GM12865 (cell line): ENCODE measurements at regions not wholly inside any gene's neighbourhood (a gene's known extent, or its start where the extent isn't known, plus 50 kb on each side); places are given as distances from the start of the nearest gene placed in this dataset.

ENCODE experiments used
- DNase-seq: peaks from one replicate; pipeline ENCODE4 v3.0.0; 2010; ENCODE audit warnings: low read depth
- H3K4me3 ChIP-seq: 2 replicates; pipeline ENCODE4 v1.5.1; 2011; ENCODE audit warnings: mild to moderate bottlenecking, low read depth, low read length, control low read depth
- TF ChIP-seq, protein P1 (sequence below): IDR thresholded peaks from 2 replicates; pipeline ENCODE4 v1.5.1; 2011; ENCODE audit warnings: low read length, control low read depth, low read depth, inconsistent platforms; ENCODE audit not compliant: insufficient read depth; ENCODE audit errors: missing control alignments

DNA sequence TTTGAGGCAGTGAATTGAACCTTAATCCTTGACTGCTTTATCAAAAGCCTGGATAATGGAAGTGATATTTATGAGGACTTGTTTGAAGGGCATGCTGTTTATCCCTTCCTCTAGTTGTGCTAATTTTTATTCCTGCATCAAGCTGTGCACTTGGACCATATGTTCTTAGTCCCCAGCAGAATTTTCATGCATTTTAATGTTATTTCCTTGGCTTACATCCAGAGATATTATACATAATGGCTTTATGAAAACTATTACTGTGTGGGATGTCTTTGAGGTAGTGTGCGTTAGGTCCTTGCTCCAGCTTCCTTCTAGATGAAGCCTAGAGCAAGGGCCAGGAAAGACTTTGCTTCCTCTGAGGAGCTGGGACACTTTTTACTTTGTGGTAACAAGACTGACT is 378.4 kb downstream of the LPIN1 start:
- H3K4me3 ChIP-seq: no peak overlapping the region
- DNase-seq: no peak
- TF ChIP-seq, protein P1, sequence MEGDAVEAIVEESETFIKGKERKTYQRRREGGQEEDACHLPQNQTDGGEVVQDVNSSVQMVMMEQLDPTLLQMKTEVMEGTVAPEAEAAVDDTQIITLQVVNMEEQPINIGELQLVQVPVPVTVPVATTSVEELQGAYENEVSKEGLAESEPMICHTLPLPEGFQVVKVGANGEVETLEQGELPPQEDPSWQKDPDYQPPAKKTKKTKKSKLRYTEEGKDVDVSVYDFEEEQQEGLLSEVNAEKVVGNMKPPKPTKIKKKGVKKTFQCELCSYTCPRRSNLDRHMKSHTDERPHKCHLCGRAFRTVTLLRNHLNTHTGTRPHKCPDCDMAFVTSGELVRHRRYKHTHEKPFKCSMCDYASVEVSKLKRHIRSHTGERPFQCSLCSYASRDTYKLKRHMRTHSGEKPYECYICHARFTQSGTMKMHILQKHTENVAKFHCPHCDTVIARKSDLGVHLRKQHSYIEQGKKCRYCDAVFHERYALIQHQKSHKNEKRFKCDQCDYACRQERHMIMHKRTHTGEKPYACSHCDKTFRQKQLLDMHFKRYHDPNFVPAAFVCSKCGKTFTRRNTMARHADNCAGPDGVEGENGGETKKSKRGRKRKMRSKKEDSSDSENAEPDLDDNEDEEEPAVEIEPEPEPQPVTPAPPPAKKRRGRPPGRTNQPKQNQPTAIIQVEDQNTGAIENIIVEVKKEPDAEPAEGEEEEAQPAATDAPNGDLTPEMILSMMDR: no peak

DNA sequence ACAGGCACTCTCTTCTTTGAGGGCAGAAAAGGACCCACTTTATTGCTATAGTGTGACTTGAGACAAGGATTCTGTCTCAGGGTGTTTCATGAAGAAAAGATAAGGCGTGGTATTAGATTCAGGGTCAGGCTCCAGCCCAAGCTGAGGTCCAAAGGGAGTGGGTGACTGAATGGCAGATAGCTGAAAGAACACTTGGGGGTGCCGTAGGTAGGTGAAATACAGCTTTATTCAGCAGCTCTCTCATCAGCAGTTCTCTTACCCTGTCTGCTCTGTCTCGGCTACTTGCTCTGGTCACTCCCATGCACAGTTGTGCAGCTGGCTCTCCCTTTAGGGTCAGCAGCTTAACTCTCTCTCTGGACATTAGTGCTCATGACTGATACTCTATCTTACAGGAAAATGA is 379.9 kb downstream of the LPIN1 start:
- DNase-seq: no peak
- H3K4me3 ChIP-seq: no peak overlapping the region
- TF ChIP-seq, protein P1: no peak

DNA sequence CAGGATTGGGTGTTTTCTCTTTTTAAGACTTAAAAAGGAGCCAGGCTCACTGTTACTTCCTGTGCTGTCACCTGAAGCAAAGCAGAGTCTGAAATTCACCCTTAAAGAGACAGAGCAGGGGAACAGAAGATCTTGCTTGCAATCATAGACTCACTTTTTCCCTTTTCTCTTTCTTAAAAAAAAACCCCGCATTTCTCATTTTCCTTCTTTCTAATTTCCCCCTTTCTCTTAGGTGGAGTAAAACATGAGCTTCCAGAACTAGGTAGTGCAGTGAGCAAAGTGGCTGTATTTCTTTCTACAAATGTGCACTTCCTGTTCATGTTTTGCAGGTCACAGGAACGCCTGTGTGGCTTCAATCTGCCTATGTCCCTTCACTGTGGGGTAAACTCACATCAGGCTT is 381.2 kb downstream of the LPIN1 start:
- peak; percentile 33 for DNase-seq
- H3K4me3 ChIP-seq: no peak overlapping the region
- TF ChIP-seq, protein P1: no peak

DNA sequence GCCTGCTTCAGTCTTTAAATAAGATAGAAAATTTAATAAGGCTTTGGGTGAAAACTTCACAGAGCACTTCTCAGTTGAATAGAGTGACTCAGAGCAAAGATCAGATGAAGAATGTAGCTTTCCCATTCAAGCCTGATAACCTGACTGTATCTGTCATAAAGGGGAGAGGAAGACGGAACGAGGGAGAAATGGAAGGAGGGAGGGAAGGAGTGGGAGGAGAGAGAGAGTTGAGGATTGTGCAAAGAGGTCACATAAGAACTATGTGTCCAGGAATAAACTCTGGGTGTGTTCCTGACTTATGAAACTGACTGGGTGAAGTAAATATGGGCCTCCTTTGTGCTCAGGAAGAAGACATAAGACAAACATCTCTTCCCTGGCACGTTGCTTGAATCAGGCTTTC is 385.5 kb downstream of the LPIN1 start:
- DNase-seq: no peak
- H3K4me3 ChIP-seq: no peak overlapping the region
- TF ChIP-seq, protein P1: no peak

DNA sequence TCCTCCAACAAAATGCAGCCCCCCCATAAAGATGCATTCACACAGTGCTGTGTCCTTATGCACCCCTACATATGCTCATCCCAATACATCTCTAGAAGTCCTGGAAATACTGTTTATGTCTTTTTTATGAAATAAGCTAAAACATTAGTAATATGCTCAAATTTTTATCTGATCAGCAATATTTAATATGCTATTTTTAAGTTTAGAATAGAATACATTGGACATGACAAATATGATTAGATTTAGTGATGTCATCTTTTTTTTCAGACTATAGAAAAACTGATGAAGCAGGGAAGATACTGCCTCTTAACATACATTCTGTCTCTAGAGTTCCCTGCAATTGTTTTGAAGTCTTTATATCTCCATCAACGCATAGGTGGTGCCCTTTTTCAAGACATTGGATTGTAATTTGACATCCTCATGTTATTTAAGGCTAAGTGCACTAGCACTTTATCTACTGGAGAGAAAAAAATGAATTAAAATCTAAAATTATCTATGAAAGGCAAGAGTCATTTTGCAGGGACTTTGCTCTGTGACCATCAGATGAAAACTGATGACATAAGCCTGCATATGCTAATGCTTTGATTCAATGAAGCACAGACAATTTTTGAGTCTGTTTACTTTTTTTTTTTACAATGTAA is 395.3 kb downstream of the LPIN1 start:
- no peak overlapping the region for H3K4me3 ChIP-seq
- DNase-seq: no peak
- TF ChIP-seq, protein P1: no peak

DNA sequence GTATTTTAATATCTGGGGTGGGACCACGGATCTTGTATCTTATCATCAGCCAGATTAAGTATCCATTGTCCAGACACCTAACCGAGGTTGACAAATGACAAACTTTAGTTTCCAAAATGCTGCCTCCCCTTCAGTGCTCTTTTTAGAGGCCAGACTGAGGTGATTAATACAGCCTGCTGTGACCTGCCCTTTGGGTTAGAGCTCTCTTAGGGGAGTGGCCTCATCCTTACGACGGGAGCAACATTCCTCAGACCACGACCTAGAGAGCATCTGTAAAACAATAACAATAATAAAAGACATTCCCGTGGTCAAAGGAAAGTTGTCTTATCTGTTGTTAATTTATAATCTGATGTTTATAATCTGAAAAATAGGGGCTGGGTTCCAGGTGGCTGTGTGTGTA is 405.3 kb downstream of the LPIN1 start:
- TF ChIP-seq, protein P1: no peak
- H3K4me3 ChIP-seq: no peak overlapping the region
- no peak for DNase-seq

DNA sequence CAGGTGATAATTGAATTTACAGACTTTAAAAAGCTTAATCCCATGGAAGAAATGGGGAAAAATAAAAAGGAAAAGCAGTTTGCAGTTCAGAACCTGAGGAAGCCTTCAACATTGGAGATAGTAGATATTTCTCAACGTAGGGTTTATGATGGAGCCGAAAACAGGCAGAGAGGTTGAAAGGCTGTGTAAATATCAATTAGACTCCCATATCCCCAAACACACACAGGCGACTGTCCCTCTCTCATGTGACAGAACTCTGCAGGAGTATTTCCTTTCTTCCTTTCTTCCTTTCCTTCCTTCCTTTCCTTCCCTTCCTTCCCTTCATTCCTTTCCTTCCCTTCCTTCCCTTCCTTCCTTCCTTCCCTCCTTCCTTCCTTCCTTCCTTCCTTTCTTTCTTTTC is 406.5 kb downstream of the LPIN1 start:
- H3K4me3 ChIP-seq: no peak overlapping the region
- DNase-seq: no peak
- TF ChIP-seq, protein P1: no peak
